ENCODE measurements at regions not wholly inside any gene's neighbourhood (a gene's known extent, or its start where the extent isn't known, plus 50 kb on each side); places are given as distances from the start of the nearest gene placed in this dataset.

GRCh38 chr7:36011588-36011965 lies 141.5 kb upstream of the EEPD1 start:
- no peak for DNase-seq

- peak; percentile 71 for DNase-seq
These were observed 139.6 kb upstream of the EEPD1 start for GRCh38 chr7:36013246-36014014.

GRCh38 chr7:36014961-36015360 lies 138.1 kb upstream of the EEPD1 start:
- no peak for DNase-seq

- DNase-seq, result peak; percentile 88
These were observed 137.3 kb upstream of the EEPD1 start for GRCh38 chr7:36015733-36016132.

GRCh38 chr7:36016648-36017047 lies 136.4 kb upstream of the EEPD1 start:
- no peak for DNase-seq

GRCh38 chr7:36017111-36017510 lies 135.9 kb upstream of the EEPD1 start:
- no peak for DNase-seq

- DNase-seq, result no peak
These were observed 134.1 kb upstream of the EEPD1 start for GRCh38 chr7:36018816-36019484.

- no peak for DNase-seq
These were observed 133.5 kb upstream of the EEPD1 start for GRCh38 chr7:36019538-36019937.

- no peak for DNase-seq
These were observed 133.1 kb upstream of the EEPD1 start for GRCh38 chr7:36019980-36020379.

- DNase-seq, result peak; percentile 53
These were observed 131.7 kb upstream of the EEPD1 start for GRCh38 chr7:36021367-36021766.

- DNase-seq, result no peak
These were observed 131.0 kb upstream of the EEPD1 start for GRCh38 chr7:36021917-36022550.

- DNase-seq, result no peak
These were observed 130.0 kb upstream of the EEPD1 start for GRCh38 chr7:36023033-36023560.

- DNase-seq, result no peak
These were observed 127.9 kb upstream of the EEPD1 start for GRCh38 chr7:36025190-36025589.

GRCh38 chr7:36029311-36029710 lies 123.7 kb upstream of the EEPD1 start:
- DNase-seq, result no peak

- DNase-seq, result no peak
These were observed 123.1 kb upstream of the EEPD1 start for GRCh38 chr7:36029853-36030515.

GRCh38 chr7:36032361-36032818 lies 120.7 kb upstream of the EEPD1 start:
- peak; percentile 60 for DNase-seq

GRCh38 chr7:36034020-36034419 lies 119.0 kb upstream of the EEPD1 start:
- peak; percentile 80 for DNase-seq

GRCh38 chr7:36035186-36035585 lies 117.9 kb upstream of the EEPD1 start:
- DNase-seq, result no peak

GRCh38 chr7:36036590-36036989 lies 116.5 kb upstream of the EEPD1 start:
- peak; percentile 25 for DNase-seq

- DNase-seq, result peak; percentile 88
These were observed 115.9 kb upstream of the EEPD1 start for GRCh38 chr7:36037121-36037662.

- no peak for DNase-seq
These were observed 114.9 kb upstream of the EEPD1 start for GRCh38 chr7:36038063-36038721.

GRCh38 chr7:36039243-36039642 lies 113.8 kb upstream of the EEPD1 start:
- DNase-seq, result no peak
